Coronary artery (tissue), 2 donors: ENCODE measurements at regions not wholly inside any gene's neighbourhood (a gene's known extent, or its start where the extent isn't known, plus 50 kb on each side); places are given as distances from the start of the nearest gene placed in this dataset.

Experiments
- DNase-seq: peaks from one replicate; pipeline ENCODE4 v3.0.0-alpha.2; 2017; ENCODE audit warnings: low spot score
- H3K27ac ChIP-seq, 2 donors: fragments of 200-600 bp; sonication (generic); one replicate each; pipeline ENCODE4 v1.5.1; 2016 to 2019
- H3K4me3 ChIP-seq: fragments of 200-600 bp; sonication (generic); 2 replicates; pipeline ENCODE4 v1.5.1; 2016; ENCODE audit warnings: mild to moderate bottlenecking, moderate library complexity
- CTCF ChIP-seq: fragments of 200-600 bp; sonication (generic); IDR thresholded peaks from one replicate; pipeline ENCODE4 v1.5.1; 2019; ENCODE audit warnings: antibody characterized with exemption

DNA sequence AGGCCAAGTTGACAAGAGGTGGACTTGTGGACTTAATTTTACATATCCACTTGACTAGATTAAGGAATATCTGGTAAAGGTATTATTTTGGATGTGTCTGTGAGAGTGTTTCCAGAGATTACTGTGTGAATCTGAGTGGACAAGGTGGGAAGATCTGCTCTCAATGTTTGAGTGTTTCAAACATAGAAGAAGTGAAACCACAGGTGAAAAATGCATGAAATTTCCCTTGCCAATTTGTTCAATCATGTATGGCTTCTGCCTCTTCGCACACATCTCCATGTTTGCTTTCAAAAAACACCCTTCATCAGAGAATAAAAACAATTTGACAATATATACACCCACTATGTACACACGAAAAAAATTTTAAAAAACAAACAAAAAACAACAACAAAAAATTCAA, 152.7 kb downstream of the SALL1 start:
- DNase-seq, result no peak
- Histone ChIP-seq H3K27ac (no peak overlapping the region), H3K4me3 (no peak overlapping the region)
- TF ChIP-seq CTCF, result no peak

DNA sequence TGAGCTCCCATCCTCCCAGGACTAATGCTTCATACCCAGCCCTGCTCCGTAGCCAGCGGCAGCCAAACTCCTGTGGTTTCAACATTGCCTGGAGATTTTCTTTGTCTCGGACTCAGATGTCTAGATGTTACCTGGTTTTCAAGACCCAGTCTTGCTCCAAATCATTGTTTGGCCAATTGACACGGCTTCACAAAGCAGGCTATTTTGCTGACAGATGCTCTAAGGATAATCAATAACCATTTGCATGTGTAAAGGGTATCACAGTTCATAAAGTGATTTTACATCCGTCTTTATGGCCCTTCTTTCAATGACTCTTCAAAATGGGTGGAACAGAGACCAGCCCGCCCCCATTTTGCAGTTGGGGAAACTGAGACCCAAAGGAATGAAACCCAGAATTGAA, 153.4 kb downstream of the SALL1 start:
- no peak overlapping the region for H3K27ac ChIP-seq
- TF ChIP-seq CTCF, result no peak
- no peak for DNase-seq
- H3K4me3 ChIP-seq, result no peak overlapping the region

- TF ChIP-seq CTCF, result no peak
- no peak overlapping the region for H3K27ac ChIP-seq
- H3K4me3 ChIP-seq, result no peak overlapping the region
- DNase-seq, result no peak
These were observed 154.3 kb downstream of the SALL1 start for GRCh38 chr16:50996830-50997186.

GRCh38 chr16:50996166-50996829, 154.8 kb downstream of the SALL1 start:
- Histone ChIP-seq H3K27ac (no peak overlapping the region), H3K4me3 (no peak overlapping the region)
- no peak for TF ChIP-seq CTCF
- no peak for DNase-seq

DNA sequence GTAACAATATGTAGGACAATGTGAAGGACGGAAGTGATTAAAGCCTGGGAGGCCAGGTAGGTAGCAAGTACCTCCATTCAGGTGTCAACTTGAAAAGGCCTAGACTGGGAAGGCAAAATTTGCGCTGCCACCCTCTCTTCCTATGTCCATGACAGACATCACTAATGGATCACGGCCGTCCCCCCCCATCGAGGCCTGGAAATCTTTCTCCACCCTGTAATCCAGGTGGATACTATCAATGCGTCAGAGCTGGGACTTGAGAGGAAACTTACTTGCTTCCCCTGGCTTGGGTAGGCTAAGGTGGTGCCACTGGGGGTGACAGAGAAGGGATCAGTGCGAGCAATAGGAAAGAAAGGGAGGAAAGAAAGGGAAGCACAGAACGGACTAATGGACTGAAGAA, 156.1 kb downstream of the SALL1 start:
- Histone ChIP-seq H3K4me3 (no peak overlapping the region), H3K27ac (no peak overlapping the region)
- TF ChIP-seq CTCF, result no peak
- DNase-seq, result no peak

DNA sequence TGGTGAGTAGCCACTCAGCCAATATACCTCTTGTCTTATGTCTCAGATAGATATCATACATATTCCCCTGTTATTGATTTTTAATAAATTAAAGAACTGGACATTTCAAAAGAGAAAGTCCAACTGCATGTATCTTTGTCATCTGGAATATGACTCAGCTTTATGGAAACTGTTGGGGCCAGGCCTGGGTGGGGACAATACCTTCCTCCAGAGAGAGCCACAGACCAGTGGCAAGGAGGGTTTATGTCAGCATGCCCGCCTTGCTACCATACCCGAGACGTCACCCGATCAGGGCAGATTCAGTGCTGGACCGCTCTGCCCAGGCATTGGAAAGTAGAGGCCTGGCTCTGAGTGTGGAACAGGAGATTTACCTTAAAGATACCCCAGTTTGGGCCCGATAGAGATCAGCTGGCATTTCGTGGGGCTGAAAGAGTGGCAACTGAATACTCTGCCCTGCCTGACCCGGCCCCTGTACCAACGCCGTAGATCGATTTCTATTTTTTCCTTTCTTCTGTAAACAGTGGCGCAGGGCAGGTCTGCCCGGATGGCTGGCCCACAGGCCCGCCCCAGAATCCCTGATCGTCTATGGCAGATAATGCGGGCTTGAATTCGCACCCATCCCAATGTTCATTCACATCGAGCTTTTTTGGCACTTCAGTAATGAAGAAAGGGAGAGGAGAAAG, 158.6 kb downstream of the SALL1 start:
- no peak overlapping the region for H3K27ac ChIP-seq

More for the DNA sequence above, 158.6 kb downstream of the SALL1 start:
- TF ChIP-seq CTCF, result no peak
- no peak overlapping the region for H3K4me3 ChIP-seq
- no peak for DNase-seq
